ENCODE measurements at regions not wholly inside any gene's neighbourhood (a gene's known extent, or its start where the extent isn't known, plus 50 kb on each side); places are given as distances from the start of the nearest gene placed in this dataset.

GRCh38 chrX:133477986-133478385, 62.7 kb upstream of the GPC4 start:
- TF ChIP-seq SIN3A (IDR thresholded peaks at IDR 0.05; ENCODE audit: low read depth) (no peak), MAX (IDR thresholded peaks at IDR 0.05) (no peak)
- TF ChIP-seq, protein P1, sequence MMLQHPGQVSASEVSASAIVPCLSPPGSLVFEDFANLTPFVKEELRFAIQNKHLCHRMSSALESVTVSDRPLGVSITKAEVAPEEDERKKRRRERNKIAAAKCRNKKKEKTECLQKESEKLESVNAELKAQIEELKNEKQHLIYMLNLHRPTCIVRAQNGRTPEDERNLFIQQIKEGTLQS (IDR thresholded peaks at IDR 0.05) = no peak

Measured in HCT116 (cell line).